ENCODE measurements at regions not wholly inside any gene's neighbourhood (a gene's known extent, or its start where the extent isn't known, plus 50 kb on each side); places are given as distances from the start of the nearest gene placed in this dataset.
"Not testable (repeated sequence)": the region's sequence is repeated elsewhere in the genome, so short reads cannot be mapped to it uniquely, and the experiment has no call there.

DNA sequence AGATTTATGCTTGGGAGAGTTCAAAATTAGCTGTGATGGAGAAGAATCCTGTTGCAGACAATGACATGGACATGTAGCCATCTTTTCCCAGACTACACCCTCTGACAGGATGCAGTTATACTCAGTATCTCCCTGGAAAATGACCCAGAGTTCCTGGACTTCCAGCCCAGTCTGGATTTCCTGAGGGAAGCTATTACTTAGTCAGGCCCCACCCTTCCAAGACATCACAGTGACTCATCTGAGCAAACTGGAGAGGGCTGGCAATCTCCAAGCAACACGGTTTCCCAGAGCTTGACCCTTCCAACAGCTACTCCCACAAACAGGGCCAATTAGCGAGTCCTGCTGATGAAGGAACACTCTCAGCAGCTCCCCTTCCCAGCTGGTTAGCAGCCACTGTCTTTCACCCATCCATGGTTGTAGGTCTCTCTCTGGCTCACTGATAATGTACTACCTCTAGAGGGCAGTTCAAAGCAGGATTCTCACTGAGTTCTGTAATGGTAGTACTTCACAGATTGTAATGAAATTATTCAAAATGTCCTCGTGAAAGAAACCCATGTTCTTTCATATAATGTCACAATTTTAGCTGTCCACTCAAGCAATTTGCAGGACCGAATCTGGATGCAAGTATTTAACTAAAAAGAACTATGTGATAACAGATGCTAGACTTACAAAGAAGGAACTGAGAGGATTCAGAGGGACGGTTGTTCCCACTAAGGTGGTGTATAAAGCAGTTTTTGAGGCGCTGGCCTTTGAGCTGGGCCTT, 110.2 kb downstream of the MDH1 start:
- Histone ChIP-seq H3K4me3 (ENCODE audit: low read depth, low read length) (no peak overlapping the region), H3K36me3 (no peaks in the 10 kb centered on the region), H3K27me3 (no peaks in the 10 kb centered on the region), H3K9me3 (no peaks in the 10 kb centered on the region), H3K4me1 (no peaks in the 10 kb centered on the region)
- TF ChIP-seq, protein P1, sequence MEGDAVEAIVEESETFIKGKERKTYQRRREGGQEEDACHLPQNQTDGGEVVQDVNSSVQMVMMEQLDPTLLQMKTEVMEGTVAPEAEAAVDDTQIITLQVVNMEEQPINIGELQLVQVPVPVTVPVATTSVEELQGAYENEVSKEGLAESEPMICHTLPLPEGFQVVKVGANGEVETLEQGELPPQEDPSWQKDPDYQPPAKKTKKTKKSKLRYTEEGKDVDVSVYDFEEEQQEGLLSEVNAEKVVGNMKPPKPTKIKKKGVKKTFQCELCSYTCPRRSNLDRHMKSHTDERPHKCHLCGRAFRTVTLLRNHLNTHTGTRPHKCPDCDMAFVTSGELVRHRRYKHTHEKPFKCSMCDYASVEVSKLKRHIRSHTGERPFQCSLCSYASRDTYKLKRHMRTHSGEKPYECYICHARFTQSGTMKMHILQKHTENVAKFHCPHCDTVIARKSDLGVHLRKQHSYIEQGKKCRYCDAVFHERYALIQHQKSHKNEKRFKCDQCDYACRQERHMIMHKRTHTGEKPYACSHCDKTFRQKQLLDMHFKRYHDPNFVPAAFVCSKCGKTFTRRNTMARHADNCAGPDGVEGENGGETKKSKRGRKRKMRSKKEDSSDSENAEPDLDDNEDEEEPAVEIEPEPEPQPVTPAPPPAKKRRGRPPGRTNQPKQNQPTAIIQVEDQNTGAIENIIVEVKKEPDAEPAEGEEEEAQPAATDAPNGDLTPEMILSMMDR (IDR thresholded peaks at IDR 0.05; ENCODE audit: low read depth, low read length) = peak; percentile 61
- DNase-seq = peak; percentile 12

DNA sequence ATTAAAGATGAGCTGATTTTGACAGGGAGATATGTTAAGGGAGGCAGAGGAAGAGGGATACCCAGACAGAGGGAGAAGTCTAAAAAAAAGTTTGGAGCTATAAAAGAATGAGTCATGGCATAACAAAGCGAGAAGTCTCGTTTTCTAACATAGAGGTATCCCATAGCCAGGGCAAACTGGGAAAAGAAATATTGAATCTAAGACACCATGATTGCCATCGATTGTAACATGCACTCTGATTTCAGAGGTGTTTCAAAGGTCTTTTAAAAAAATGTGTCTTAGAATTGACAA, 110.7 kb downstream of the MDH1 start:
- no peak overlapping the region for H3K4me3 ChIP-seq (ENCODE audit: low read depth, low read length)
- TF ChIP-seq, protein P1 (IDR thresholded peaks at IDR 0.05; ENCODE audit: low read depth, low read length) = no peak
- DNase-seq = no peak
- no peaks in the 10 kb centered on the region for H3K27me3 ChIP-seq
- no peaks in the 10 kb centered on the region for H3K4me1 ChIP-seq
- H3K36me3 ChIP-seq = no peaks in the 10 kb centered on the region
- no peaks in the 10 kb centered on the region for H3K9me3 ChIP-seq

DNA sequence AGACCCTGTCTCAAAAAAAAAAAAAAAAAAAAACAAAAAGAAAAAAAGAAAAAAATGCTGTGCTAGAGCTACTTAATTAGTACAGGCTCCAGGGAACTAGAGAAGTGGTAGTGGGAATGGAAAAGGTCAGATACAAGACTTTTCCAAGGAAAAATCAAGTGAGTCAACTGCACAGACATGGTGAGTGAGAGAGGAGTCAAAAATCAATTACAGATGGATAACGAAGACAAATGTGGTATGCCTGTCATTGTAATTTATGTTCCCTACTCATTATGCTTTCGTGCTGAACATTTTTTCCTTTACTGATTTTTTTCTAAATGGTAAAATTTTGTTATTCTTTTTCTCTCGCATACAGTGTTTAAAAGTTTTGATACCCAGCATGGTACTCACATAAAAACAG, 111.5 kb downstream of the MDH1 start:
- DNase-seq = no peak
- H3K4me3 ChIP-seq (ENCODE audit: low read depth, low read length) = no peak overlapping the region

DNA sequence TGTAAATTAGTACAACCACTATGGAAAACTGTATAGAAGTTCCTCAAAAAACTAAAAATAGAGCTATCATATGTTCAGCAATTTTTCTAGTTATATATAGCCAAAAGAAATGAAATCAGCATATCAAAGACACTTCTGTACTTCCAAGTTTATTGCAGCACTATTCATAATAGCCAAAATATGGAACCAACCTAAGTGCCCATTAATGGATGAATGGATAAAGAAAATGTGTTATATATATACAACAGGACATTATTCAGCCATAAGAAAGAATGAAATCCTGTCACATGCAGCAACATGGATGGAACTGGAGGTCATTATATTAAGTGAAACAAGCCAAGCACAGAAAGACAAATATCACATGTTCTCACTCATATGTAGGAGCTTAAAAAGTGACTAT, 112.6 kb downstream of the MDH1 start:
- TF ChIP-seq, protein P1 (IDR thresholded peaks at IDR 0.05; ENCODE audit: low read depth, low read length) = no peak
- no peak for DNase-seq
- H3K27me3 ChIP-seq = no peaks in the 10 kb centered on the region
- H3K36me3 ChIP-seq = no peaks in the 10 kb centered on the region
- no peaks in the 10 kb centered on the region for H3K4me1 ChIP-seq
- H3K4me3 ChIP-seq (ENCODE audit: low read depth, low read length) = no peak overlapping the region
- H3K9me3 ChIP-seq = no peaks in the 10 kb centered on the region

More for the DNA sequence above, 111.5 kb downstream of the MDH1 start:
- H3K27me3 ChIP-seq = no peaks in the 10 kb centered on the region
- TF ChIP-seq, protein P1 (IDR thresholded peaks at IDR 0.05; ENCODE audit: low read depth, low read length) = no peak
- H3K9me3 ChIP-seq = no peaks in the 10 kb centered on the region
- H3K36me3 ChIP-seq = no peaks in the 10 kb centered on the region
- no peaks in the 10 kb centered on the region for H3K4me1 ChIP-seq

DNA sequence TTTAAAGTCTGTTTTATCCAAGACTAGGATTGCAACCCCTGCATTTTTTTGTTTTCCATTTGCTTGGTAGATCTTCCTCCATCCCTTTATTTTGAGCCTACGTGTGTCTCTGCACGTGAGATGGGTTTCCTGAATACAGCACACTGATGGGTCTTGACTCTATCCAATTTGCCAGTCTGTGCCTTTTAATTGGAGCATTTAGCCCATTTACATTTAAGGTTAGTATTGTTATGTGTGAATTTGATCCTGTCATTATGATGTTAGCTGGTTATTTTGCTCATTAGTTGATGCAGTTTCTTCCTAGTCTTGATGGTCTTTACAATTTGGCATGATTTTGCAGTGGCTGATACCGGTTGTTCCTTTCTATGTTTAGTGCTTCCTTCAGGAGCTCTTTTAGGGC, 117.3 kb downstream of the MDH1 start:
- not testable (repeated sequence) for DNase-seq; H3K27me3 ChIP-seq; H3K36me3 ChIP-seq; H3K9me3 ChIP-seq; H3K4me3 ChIP-seq (ENCODE audit: low read depth, low read length); H3K4me1 ChIP-seq

DNA sequence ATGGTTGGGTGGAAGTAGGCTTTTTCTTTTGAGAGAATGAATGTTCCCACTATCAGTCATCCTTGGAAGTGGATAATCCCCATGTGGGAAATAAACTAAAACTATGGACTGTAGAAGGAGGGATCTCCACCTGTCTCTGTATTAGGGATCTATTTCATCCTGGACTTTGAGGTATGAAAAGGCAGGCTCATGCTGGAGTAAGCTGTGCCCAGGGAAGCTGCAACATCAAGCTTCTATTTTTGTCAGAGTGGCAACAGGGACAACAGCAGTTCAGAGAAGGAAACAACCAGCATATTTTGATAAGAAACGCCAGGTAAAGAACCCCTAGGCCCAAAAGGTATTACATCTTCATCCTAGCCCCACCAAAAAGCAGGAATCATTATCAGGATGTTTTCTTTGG, 122.0 kb downstream of the MDH1 start:
- Histone ChIP-seq H3K36me3 (no peaks in the 10 kb centered on the region), H3K4me3 (ENCODE audit: low read depth, low read length) (no peak overlapping the region), H3K27me3 (no peaks in the 10 kb centered on the region), H3K4me1 (no peaks in the 10 kb centered on the region), H3K9me3 (no peaks in the 10 kb centered on the region)
- TF ChIP-seq, protein P1 (IDR thresholded peaks at IDR 0.05; ENCODE audit: low read depth, low read length) = no peak
- DNase-seq = no peak
